HG02970 (cell line): ENCODE measurements at regions not wholly inside any gene's neighbourhood (a gene's known extent, or its start where the extent isn't known, plus 50 kb on each side); places are given as distances from the start of the nearest gene placed in this dataset.

Source experiments
- ATAC-seq: cut with Tn5 transposase; IDR thresholded peaks from one replicate; pipeline ENCODE4 v1.9.1; 2021; ENCODE audit warnings: mild to moderate bottlenecking, moderate library complexity, moderate number of reproducible peaks; ENCODE audit not compliant: unreplicated experiment, low FRiP score

- ATAC-seq = no peak
These were observed 111.0 kb upstream of the CPEB4 start for GRCh38 chr5:173777149-173777548.

- no peak for ATAC-seq
These were observed 110.5 kb upstream of the CPEB4 start for GRCh38 chr5:173777674-173778073.

GRCh38 chr5:173778152-173778782 lies 109.9 kb upstream of the CPEB4 start:
- no peak for ATAC-seq

- ATAC-seq = no peak
These were observed 109.3 kb upstream of the CPEB4 start for GRCh38 chr5:173778784-173779304.

GRCh38 chr5:173780235-173781234 lies 107.6 kb upstream of the CPEB4 start:
- ATAC-seq = no peak

GRCh38 chr5:173781432-173781815 lies 106.7 kb upstream of the CPEB4 start:
- no peak for ATAC-seq

- no peak for ATAC-seq
These were observed 106.1 kb upstream of the CPEB4 start for GRCh38 chr5:173781816-173782670.

- no peak for ATAC-seq
These were observed 105.5 kb upstream of the CPEB4 start for GRCh38 chr5:173782671-173783101.

- no peak for ATAC-seq
These were observed 104.8 kb upstream of the CPEB4 start for GRCh38 chr5:173783371-173783770.

- ATAC-seq = no peak
These were observed 102.7 kb upstream of the CPEB4 start for GRCh38 chr5:173785400-173785799.

- no peak for ATAC-seq
These were observed 102.3 kb upstream of the CPEB4 start for GRCh38 chr5:173785866-173786265.

- no peak for ATAC-seq
These were observed 101.6 kb upstream of the CPEB4 start for GRCh38 chr5:173786286-173787187.

GRCh38 chr5:173789031-173789920 lies 98.9 kb upstream of the CPEB4 start:
- ATAC-seq = no peak

GRCh38 chr5:173790177-173790719 lies 97.9 kb upstream of the CPEB4 start:
- ATAC-seq = no peak

GRCh38 chr5:173790836-173791546 lies 97.2 kb upstream of the CPEB4 start:
- no peak for ATAC-seq

- no peak for ATAC-seq
These were observed 96.3 kb upstream of the CPEB4 start for GRCh38 chr5:173791878-173792277.

GRCh38 chr5:173792781-173793547 lies 95.2 kb upstream of the CPEB4 start:
- no peak for ATAC-seq
